PC-9 (cell line): ENCODE measurements at regions not wholly inside any gene's neighbourhood (a gene's known extent, or its start where the extent isn't known, plus 50 kb on each side); places are given as distances from the start of the nearest gene placed in this dataset.

Experiments used
- EZH2 ChIP-seq: fragments of 200-600 bp; sonication (generic); IDR thresholded peaks from 2 replicates; pipeline ENCODE4 v1.8.0; 2017; ENCODE audit warnings: antibody characterized with exemption, low read depth
- TF ChIP-seq, protein P1 (sequence below): fragments of 200-600 bp; sonication (generic); conservative IDR thresholded peaks from 2 replicates; pipeline ENCODE4 v1.6.1; 2017; ENCODE audit warnings: mixed run types, antibody characterized with exemption, mild to moderate bottlenecking, moderate library complexity

DNA sequence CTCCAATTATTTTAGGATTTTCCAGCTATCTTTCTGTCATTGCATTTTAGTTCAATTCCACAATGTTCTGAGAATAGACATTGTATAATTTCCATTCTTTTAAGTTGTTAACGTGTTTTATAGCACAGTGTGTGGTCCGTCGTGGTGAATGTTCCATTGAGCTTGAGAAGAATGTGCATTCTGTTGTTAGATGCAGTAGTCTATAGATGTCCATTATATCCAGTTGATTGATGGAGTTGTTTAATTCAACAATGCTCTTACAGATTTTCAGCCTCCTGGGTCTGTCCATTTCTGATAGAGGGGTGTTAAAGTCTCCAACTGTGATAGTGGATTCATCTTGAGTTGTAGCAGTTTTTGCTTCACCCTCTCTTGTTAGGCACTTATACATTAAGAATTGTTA is 1587.7 kb upstream of the NUDT12 start:
- no peak for TF ChIP-seq EZH2
- TF ChIP-seq, protein P1, sequence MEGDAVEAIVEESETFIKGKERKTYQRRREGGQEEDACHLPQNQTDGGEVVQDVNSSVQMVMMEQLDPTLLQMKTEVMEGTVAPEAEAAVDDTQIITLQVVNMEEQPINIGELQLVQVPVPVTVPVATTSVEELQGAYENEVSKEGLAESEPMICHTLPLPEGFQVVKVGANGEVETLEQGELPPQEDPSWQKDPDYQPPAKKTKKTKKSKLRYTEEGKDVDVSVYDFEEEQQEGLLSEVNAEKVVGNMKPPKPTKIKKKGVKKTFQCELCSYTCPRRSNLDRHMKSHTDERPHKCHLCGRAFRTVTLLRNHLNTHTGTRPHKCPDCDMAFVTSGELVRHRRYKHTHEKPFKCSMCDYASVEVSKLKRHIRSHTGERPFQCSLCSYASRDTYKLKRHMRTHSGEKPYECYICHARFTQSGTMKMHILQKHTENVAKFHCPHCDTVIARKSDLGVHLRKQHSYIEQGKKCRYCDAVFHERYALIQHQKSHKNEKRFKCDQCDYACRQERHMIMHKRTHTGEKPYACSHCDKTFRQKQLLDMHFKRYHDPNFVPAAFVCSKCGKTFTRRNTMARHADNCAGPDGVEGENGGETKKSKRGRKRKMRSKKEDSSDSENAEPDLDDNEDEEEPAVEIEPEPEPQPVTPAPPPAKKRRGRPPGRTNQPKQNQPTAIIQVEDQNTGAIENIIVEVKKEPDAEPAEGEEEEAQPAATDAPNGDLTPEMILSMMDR = no peak
